Upper lobe of right lung (tissue), 1 donor: ENCODE measurements at regions not wholly inside any gene's neighbourhood (a gene's known extent, or its start where the extent isn't known, plus 50 kb on each side); places are given as distances from the start of the nearest gene placed in this dataset.

ENCODE experiments used
- ATAC-seq: fragments of 200-7000 bp; cut with Tn5 transposase; one replicate; pipeline ENCODE4 v1.9.1; 2020; ENCODE audit warnings: mild to moderate bottlenecking, moderate library complexity
- DNase-seq: peaks from one replicate; pipeline ENCODE4 v3.0.0-alpha.2; 2020
- H3K27ac ChIP-seq: fragments of 200-600 bp; one replicate; pipeline ENCODE4 v1.8.0; 2022
- H3K27me3 ChIP-seq: fragments of 200-600 bp; one replicate; pipeline ENCODE4 v1.8.0; 2022; ENCODE audit warnings: mild to moderate bottlenecking
- H3K36me3 ChIP-seq: fragments of 200-600 bp; one replicate; pipeline ENCODE4 v1.8.0; 2022
- H3K4me1 ChIP-seq: fragments of 200-600 bp; one replicate; pipeline ENCODE4 v1.8.0; 2022
- H3K4me3 ChIP-seq: fragments of 200-600 bp; one replicate; pipeline ENCODE4 v1.8.0; 2022; ENCODE audit warnings: mild to moderate bottlenecking
- H3K9me3 ChIP-seq: fragments of 200-600 bp; one replicate; pipeline ENCODE4 v1.8.0; 2022
- CTCF ChIP-seq: fragments of 200-600 bp; IDR thresholded peaks from one replicate; pipeline ENCODE4 v1.8.0; 2022; ENCODE audit warnings: antibody characterized with exemption
- intact Hi-C: fragments of 100-400 bp; cut with DNase I; formaldehyde crosslinking; loops from one replicate; pipeline ENCODE4 v1.11.0; 2022
- donor health status: DM: no; HTN: yes; CAD: no; lungs with severe emphysema.

GRCh38 chr18:68406761-68407160 lies 308.1 kb downstream of the TMX3 start:
- Histone ChIP-seq H3K36me3 (no peaks in the 10 kb centered on the region), H3K4me3 (no peak overlapping the region), H3K27me3 (no peaks in the 10 kb centered on the region), H3K27ac (no peak overlapping the region), H3K4me1 (no peaks in the 10 kb centered on the region), H3K9me3 (no peaks in the 10 kb centered on the region)
- DNase-seq (no peak), ATAC-seq (no peak)
- intact Hi-C loops, result no loop called here
- TF ChIP-seq CTCF, result no peak

GRCh38 chr18:68402784-68403183 lies 312.1 kb downstream of the TMX3 start:
- TF ChIP-seq CTCF, result no peak

GRCh38 chr18:68400889-68401288 lies 314.0 kb downstream of the TMX3 start:
- DNase-seq (no peak), ATAC-seq (no peak)
- Histone ChIP-seq H3K4me3 (no peak overlapping the region), H3K36me3 (no peaks in the 10 kb centered on the region), H3K27ac (no peak overlapping the region), H3K9me3 (no peaks in the 10 kb centered on the region), H3K27me3 (no peaks in the 10 kb centered on the region), H3K4me1 (no peaks in the 10 kb centered on the region)
- no peak for TF ChIP-seq CTCF
- intact Hi-C loops, result no loop called here

More at GRCh38 chr18:68402784-68403183, 312.1 kb downstream of the TMX3 start:
- Histone ChIP-seq H3K9me3 (no peaks in the 10 kb centered on the region), H3K27me3 (no peaks in the 10 kb centered on the region), H3K27ac (no peak overlapping the region), H3K36me3 (no peaks in the 10 kb centered on the region), H3K4me3 (no peak overlapping the region), H3K4me1 (no peaks in the 10 kb centered on the region)
- DNase-seq (no peak), ATAC-seq (no peak)
- intact Hi-C loops, result no loop called here

- Histone ChIP-seq H3K4me3 (no peak overlapping the region), H3K27ac (no peak overlapping the region), H3K36me3 (no peaks in the 10 kb centered on the region), H3K4me1 (no peaks in the 10 kb centered on the region), H3K27me3 (no peaks in the 10 kb centered on the region), H3K9me3 (no peaks in the 10 kb centered on the region)
- intact Hi-C loops, result no loop called here
- no peak for DNase-seq
- no peak for ATAC-seq
- TF ChIP-seq CTCF, result no peak
These were observed 315.2 kb downstream of the TMX3 start for GRCh38 chr18:68399721-68400120.

GRCh38 chr18:68397241-68398035 lies 317.5 kb downstream of the TMX3 start:
- intact Hi-C loops, result no loop called here
- H3K4me3 ChIP-seq, result no peak overlapping the region
- no peaks in the 10 kb centered on the region for H3K36me3 ChIP-seq
- ATAC-seq (no peak), DNase-seq (no peak)
- H3K27ac ChIP-seq, result no peak overlapping the region
- TF ChIP-seq CTCF, result no peak
- H3K4me1 ChIP-seq, result no peaks in the 10 kb centered on the region
- no peaks in the 10 kb centered on the region for H3K27me3 ChIP-seq
- H3K9me3 ChIP-seq, result no peaks in the 10 kb centered on the region
